ENCODE measurements at regions not wholly inside any gene's neighbourhood (a gene's known extent, or its start where the extent isn't known, plus 50 kb on each side); places are given as distances from the start of the nearest gene placed in this dataset.

GRCh38 chr16:89043636-89044417 is 49.8 kb upstream of the ACSF3 start:
- no peak for DNase-seq
